Retinal pigment epithelial cell (primary cell): ENCODE measurements at regions not wholly inside any gene's neighbourhood (a gene's known extent, or its start where the extent isn't known, plus 50 kb on each side); places are given as distances from the start of the nearest gene placed in this dataset.
"Not testable (repeated sequence)": the region's sequence is repeated elsewhere in the genome, so short reads cannot be mapped to it uniquely, and the experiment has no call there.

Source experiments
- DNase-seq: peaks from one replicate; pipeline ENCODE4 v3.0.0-alpha.2; 2010; ENCODE audit warnings: low read depth
- H3K4me3 ChIP-seq: 2 replicates; pipeline ENCODE4 v1.5.1; 2011; ENCODE audit warnings: mild to moderate bottlenecking, low read length, control low read depth, moderate library complexity
- CTCF ChIP-seq: conservative IDR thresholded peaks from 2 replicates; pipeline ENCODE4 v1.5.1; 2011; ENCODE audit warnings: low read depth, low read length, control low read depth, inconsistent platforms

GRCh38 chr3:40925231-40925630, 274.1 kb upstream of the CTNNB1 start:
- H3K4me3 ChIP-seq = no peak overlapping the region
- TF ChIP-seq CTCF = no peak
- DNase-seq = no peak

GRCh38 chr3:40930131-40930538, 269.2 kb upstream of the CTNNB1 start:
- TF ChIP-seq CTCF = peak; percentile 4
- DNase-seq = no peak
- no peak overlapping the region for H3K4me3 ChIP-seq

- DNase-seq = no peak
- H3K4me3 ChIP-seq = no peak overlapping the region
- TF ChIP-seq CTCF = no peak
Observed at GRCh38 chr3:40930756-40931155, 268.5 kb upstream of the CTNNB1 start.

- no peak overlapping the region for H3K4me3 ChIP-seq
- no peak for TF ChIP-seq CTCF
- DNase-seq = no peak
Observed at GRCh38 chr3:40938591-40938990, 260.7 kb upstream of the CTNNB1 start.

GRCh38 chr3:40939030-40939740, 260.1 kb upstream of the CTNNB1 start:
- no peak overlapping the region for H3K4me3 ChIP-seq
- no peak for TF ChIP-seq CTCF
- no peak for DNase-seq

GRCh38 chr3:40939741-40940130, 259.6 kb upstream of the CTNNB1 start:
- no peak for DNase-seq
- H3K4me3 ChIP-seq = no peak overlapping the region
- no peak for TF ChIP-seq CTCF

GRCh38 chr3:40940651-40941050, 258.7 kb upstream of the CTNNB1 start:
- DNase-seq = no peak
- no peak overlapping the region for H3K4me3 ChIP-seq
- no peak for TF ChIP-seq CTCF

GRCh38 chr3:40947022-40947421, 252.3 kb upstream of the CTNNB1 start:
- H3K4me3 ChIP-seq, DNase-seq: not testable (repeated sequence)

GRCh38 chr3:40949347-40949746, 250.0 kb upstream of the CTNNB1 start:
- not testable (repeated sequence) for DNase-seq, H3K4me3 ChIP-seq
